Body of pancreas (tissue), 4 donors: ENCODE measurements at regions not wholly inside any gene's neighbourhood (a gene's known extent, or its start where the extent isn't known, plus 50 kb on each side); places are given as distances from the start of the nearest gene placed in this dataset.

Source experiments
- POLR2A ChIP-seq, 3 donors: fragments of 450-650 bp; IDR thresholded peaks; one replicate each; pipeline ENCODE4 v1.6.1; 2016; ENCODE audit warnings: antibody characterized with exemption in 3 of 3, mild to moderate bottlenecking in 2 of 3
- TF ChIP-seq, protein P1 (sequence below), 7 experiments: fragments of 450-650 bp in 4 of 7; fragments of 200-600 bp in 3 of 7; sonication (generic) in 3 of 7; IDR thresholded peaks; one replicate each; pipeline ENCODE4 v1.5.1; 2016 to 2019; ENCODE audit warnings: antibody characterized with exemption in 7 of 7

DNA sequence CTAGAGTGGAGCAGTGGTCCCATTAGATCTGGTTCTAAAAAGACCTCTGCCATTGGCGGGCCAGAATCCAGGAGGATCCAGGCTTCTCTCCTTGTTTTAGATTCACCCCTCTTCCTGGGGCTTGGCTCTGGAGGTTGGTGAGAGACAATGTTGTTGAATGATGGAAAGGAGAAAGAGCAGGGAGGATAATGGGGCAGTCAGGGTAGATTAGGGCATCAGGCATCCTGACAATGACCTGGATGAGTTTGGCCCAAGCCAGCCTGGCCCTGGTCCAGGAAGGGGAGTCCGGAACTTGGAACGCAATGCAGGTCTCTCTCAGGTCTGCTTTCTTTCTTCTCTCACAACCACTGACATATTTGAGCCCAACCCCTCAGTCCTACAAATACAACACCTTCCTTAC lies 260.1 kb upstream of the RASGRP1 start:
- TF ChIP-seq, protein P1, sequence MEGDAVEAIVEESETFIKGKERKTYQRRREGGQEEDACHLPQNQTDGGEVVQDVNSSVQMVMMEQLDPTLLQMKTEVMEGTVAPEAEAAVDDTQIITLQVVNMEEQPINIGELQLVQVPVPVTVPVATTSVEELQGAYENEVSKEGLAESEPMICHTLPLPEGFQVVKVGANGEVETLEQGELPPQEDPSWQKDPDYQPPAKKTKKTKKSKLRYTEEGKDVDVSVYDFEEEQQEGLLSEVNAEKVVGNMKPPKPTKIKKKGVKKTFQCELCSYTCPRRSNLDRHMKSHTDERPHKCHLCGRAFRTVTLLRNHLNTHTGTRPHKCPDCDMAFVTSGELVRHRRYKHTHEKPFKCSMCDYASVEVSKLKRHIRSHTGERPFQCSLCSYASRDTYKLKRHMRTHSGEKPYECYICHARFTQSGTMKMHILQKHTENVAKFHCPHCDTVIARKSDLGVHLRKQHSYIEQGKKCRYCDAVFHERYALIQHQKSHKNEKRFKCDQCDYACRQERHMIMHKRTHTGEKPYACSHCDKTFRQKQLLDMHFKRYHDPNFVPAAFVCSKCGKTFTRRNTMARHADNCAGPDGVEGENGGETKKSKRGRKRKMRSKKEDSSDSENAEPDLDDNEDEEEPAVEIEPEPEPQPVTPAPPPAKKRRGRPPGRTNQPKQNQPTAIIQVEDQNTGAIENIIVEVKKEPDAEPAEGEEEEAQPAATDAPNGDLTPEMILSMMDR (IDR thresholded peaks at IDR 0.05), result no peak
- no peak for TF ChIP-seq POLR2A (IDR thresholded peaks at IDR 0.05)
